K562 (cell line): ENCODE measurements at regions not wholly inside any gene's neighbourhood (a gene's known extent, or its start where the extent isn't known, plus 50 kb on each side); places are given as distances from the start of the nearest gene placed in this dataset.

Experiments
- ATAC-seq: fragments of 200-7000 bp; cut with Tn5 transposase; 3 replicates; pipeline ENCODE4 v1.9.1; 2020; ENCODE audit warnings: moderate library complexity
- BruUV-seq: library from RNA; stranded (reverse); fragments of 400-500 nt; replicated peaks from 2 replicates; lab custom pipeline; 2021; lab: Mats Ljungman, UMichigan
- CTCF ChIA-PET: fragments of 300-600 bp; formaldehyde crosslinking; extraction: SDS; loops from one replicate; lab custom pipeline; 2021; ENCODE audit warnings: low intra/inter-chr PET ratio; lab: Yijun Ruan, JAX
- POLR2A ChIA-PET: fragments of 300-600, 350-650 bp; sonication (Branson Sonifier 250); formaldehyde crosslinking; extraction: SDS; loops from one replicate; lab custom pipeline; 2021; ENCODE audit warnings: antibody characterized with exemption, inconsistent platforms; lab: Yijun Ruan, JAX
- DNase-seq, 4 experiments: peaks; one replicate each; pipeline versions ENCODE4 v3.0.0 to v3.0.0-alpha.2; 2011 to 2018; ENCODE audit warnings: low spot score in 3 of 4, mixed read lengths in 3 of 4; ENCODE audit errors: extremely low read depth in 1 of 4
- FAIRE-seq: peaks from 2 replicates; lab custom pipeline; 2011; peaks lifted over from hg19 to GRCh38; lab: Jason Lieb, UNC
- H2AFZ ChIP-seq: 2 replicates; pipeline ENCODE4 v1.6.0; 2011; ENCODE audit warnings: low read depth, low read length, control low read depth, inconsistent platforms
- H3K27ac ChIP-seq: fragments of 200-600 bp; 3 replicates; pipeline ENCODE4 v1.8.0; 2011; ENCODE audit warnings: low read depth, mild to moderate bottlenecking, control low read depth, inconsistent platforms, low read length, moderate library complexity, mixed read lengths; ENCODE audit errors: extremely low read depth
- H3K27me3 ChIP-seq, 2 experiments: fragments of 300-600 bp in 1 of 2; 2 replicates in 1 of 2; 3 replicates in 1 of 2; pipeline versions ENCODE4 v1.6.0 to v1.8.0; 2011; ENCODE audit warnings: inconsistent platforms in 2 of 2, low read length in 2 of 2, mild to moderate bottlenecking in 1 of 2, mixed read lengths in 1 of 2, moderate library complexity in 1 of 2; ENCODE audit not compliant: control insufficient read depth in 2 of 2, insufficient read depth in 2 of 2
- H3K36me3 ChIP-seq: fragments of 300-600 bp; 3 replicates; pipeline ENCODE4 v1.8.0; 2011; ENCODE audit warnings: mild to moderate bottlenecking, low read length, inconsistent platforms; ENCODE audit not compliant: control insufficient read depth, insufficient read depth
- H3K4me1 ChIP-seq, 2 experiments: fragments of 200-600 bp in 1 of 2; replicated peaks in 1 of 2; 2 replicates in 1 of 2; 3 replicates in 1 of 2; pipeline versions ENCODE4 v1.5.1 to v1.8.0; 2011; ENCODE audit warnings: inconsistent platforms in 2 of 2, low read length in 2 of 2, mild to moderate bottlenecking in 1 of 2, mixed read lengths in 1 of 2, moderate library complexity in 1 of 2; ENCODE audit not compliant: control insufficient read depth in 2 of 2, insufficient read depth in 2 of 2
- H3K4me2 ChIP-seq: 2 replicates; pipeline ENCODE4 v1.6.1; 2011; ENCODE audit warnings: low read length, control low read depth, inconsistent platforms, mixed read lengths; ENCODE audit not compliant: insufficient read depth
- H3K4me3 ChIP-seq: fragments of 200-600 bp; sonication (generic), shearing (Covaris generic); 2 replicates; pipeline ENCODE4 v1.5.1; 2016; ENCODE audit warnings: control low read depth, inconsistent platforms
- H3K79me2 ChIP-seq: fragments of 200-600 bp; 3 replicates; pipeline ENCODE4 v1.8.0; 2011; ENCODE audit warnings: low read length, inconsistent platforms; ENCODE audit not compliant: control insufficient read depth, insufficient read depth
- H3K9ac ChIP-seq, 2 experiments: 2 replicates each; pipeline versions ENCODE4 v1.6.0 to v1.6.1; 2011; ENCODE audit warnings: low read depth in 2 of 2, low read length in 2 of 2, control low read depth in 1 of 2, inconsistent platforms in 1 of 2, mild to moderate bottlenecking in 1 of 2, mixed read lengths in 1 of 2; ENCODE audit not compliant: insufficient read depth in 1 of 2
- H3K9me1 ChIP-seq: one replicate; pipeline ENCODE4 v1.6.0; 2011; ENCODE audit warnings: inconsistent platforms, mild to moderate bottlenecking, low read length, moderate library complexity; ENCODE audit not compliant: control insufficient read depth, insufficient read depth
- H3K9me3 ChIP-seq: replicated peaks from 2 replicates; pipeline ENCODE4 v1.5.1; 2011; ENCODE audit warnings: low read depth, low read length, inconsistent platforms; ENCODE audit not compliant: control insufficient read depth, insufficient read depth
- H4K20me1 ChIP-seq: replicated peaks from 2 replicates; pipeline ENCODE4 v1.6.1; 2011; ENCODE audit warnings: low read length, inconsistent platforms, mixed read lengths; ENCODE audit not compliant: control insufficient read depth, insufficient read depth
- BRD9 ChIP-seq: fragments of 450-650 bp; IDR thresholded peaks from 2 replicates; pipeline ENCODE4 v1.6.1; 2018; ENCODE audit warnings: low read depth; ENCODE audit not compliant: partially characterized antibody
- CBFB ChIP-seq: sonication (generic); formaldehyde crosslinking; IDR thresholded peaks from 2 replicates; pipeline ENCODE4 v1.4.0; 2020; ENCODE audit warnings: mild to moderate bottlenecking, missing genetic modification reagents
- CREB3 ChIP-seq: fragments of 450-650 bp; conservative IDR thresholded peaks from 2 replicates; pipeline ENCODE4 v1.6.1; 2016; ENCODE audit warnings: missing genetic modification characterization, low read depth, mild to moderate bottlenecking, missing compliant biosample characterization, moderate library complexity
- JUND ChIP-seq, 2 experiments: IDR thresholded peaks; 2 replicates in 1 of 2; 3 replicates in 1 of 2; pipeline ENCODE4 v1.6.1; 2011; ENCODE audit warnings: borderline replicate concordance in 2 of 2, low read depth in 2 of 2, low read length in 2 of 2, improper control_type of control experiment in 1 of 2, missing biosample characterization in 1 of 2, missing genetic modification characterization in 1 of 2, missing genetic modification reagents in 1 of 2
- MED1 ChIP-seq: sonication (generic); formaldehyde crosslinking; IDR thresholded peaks from 2 replicates; pipeline ENCODE4 v1.8.1; 2023; ENCODE audit warnings: missing genetic modification reagents, borderline replicate concordance
- NCOA1 ChIP-seq: fragments of 450-650 bp; IDR thresholded peaks from 2 replicates; pipeline ENCODE4 v1.6.1; 2016; ENCODE audit warnings: low read depth
- RBM15 ChIP-seq: fragments of 200-400 bp; formaldehyde crosslinking; IDR thresholded peaks from 2 replicates; pipeline ENCODE4 v1.6.1; 2018; ENCODE audit warnings: mild to moderate bottlenecking, low read length, moderate library complexity; ENCODE audit not compliant: insufficient read depth
- THAP7 ChIP-seq: fragments of 250-450 bp; sonication (Bioruptor Pico); IDR thresholded peaks from 2 replicates; pipeline ENCODE4 v1.5.0; 2021
- XRCC3 ChIP-seq: fragments of 450-650 bp; IDR thresholded peaks from 2 replicates; pipeline ENCODE4 v1.6.1; 2017; ENCODE audit warnings: mild to moderate bottlenecking, moderate library complexity
- ZNF165 ChIP-seq: fragments of 250-450 bp; sonication (Bioruptor Pico); IDR thresholded peaks from 2 replicates; pipeline ENCODE4 v1.4.0; 2020; ENCODE audit warnings: borderline replicate concordance
- ZNF175 ChIP-seq: fragments of 200-800 bp; sonication (Bioruptor generic); IDR thresholded peaks from 2 replicates; pipeline ENCODE4 v1.6.1; 2016; ENCODE audit warnings: low read depth, mild to moderate bottlenecking, missing genetic modification characterization, missing compliant biosample characterization
- ZNF717 ChIP-seq: fragments of 250-450 bp; sonication (Bioruptor Pico); IDR thresholded peaks from 2 replicates; pipeline ENCODE4 v1.5.0; 2021
- WGBS: fragments of 100-300 bp; shearing (Covaris generic); methylation state at CpG from one replicate; pipeline ENCODE4 v1.1.6; 2016; ENCODE audit warnings: low coverage, mixed read lengths; ENCODE audit not compliant: insufficient coverage; ENCODE audit errors: missing lambda C conversion rate; 5-methylcytosine and 5-hydroxymethylcytosine counted together
- in situ Hi-C: fragments of 300-500 bp; cut with MboI; formaldehyde crosslinking; loops from 4 replicates; pipeline ENCODE4 v1.15.0; 2018; ENCODE audit warnings: inconsistent platforms, mixed read lengths
- intact Hi-C: fragments of 100-400 bp; cut with micrococcal nuclease; formaldehyde crosslinking; loops from 2 replicates; pipeline ENCODE4 v1.14.2; 2022
- TF ChIP-seq, protein P1 (sequence below): fragments of 450-650 bp; IDR thresholded peaks from 2 replicates; pipeline ENCODE4 v1.6.1; 2016; ENCODE audit warnings: antibody characterized with exemption

- Histone ChIP-seq H3K9ac (no peak overlapping the region), H3K4me2 (no peak overlapping the region), H3K9me1 (no peaks in the 10 kb centered on the region), H3K36me3 (no peaks in the 10 kb centered on the region), H3K27me3 (no peaks in the 10 kb centered on the region), H3K4me1 (no peaks in the 10 kb centered on the region), H3K9me3 (0 out of 2 replicates have a peak, but pooled peaks cover 3% of the 10 kb centered on the region), H3K4me3 (no peak overlapping the region), H2AFZ (no peak overlapping the region), H3K27ac (no peak overlapping the region), H4K20me1 (no peaks in the 10 kb centered on the region), H3K79me2 (no peaks in the 10 kb centered on the region)
- WGBS: 0% methylated on average over 2 of the region's 2 CpGs
- ATAC-seq (no peak), FAIRE-seq (no peak), DNase-seq (no peak)
- no peak for TF ChIP-seq ZNF175
- no peak for TF ChIP-seq BRD9
- TF ChIP-seq ZNF165 (CRISPR knock-in tag): no peak
- TF ChIP-seq NCOA1: no peak
- no peak for TF ChIP-seq CBFB
- in situ Hi-C loops: no loop called here
- ChIA-PET POLR2A (no interaction called here), CTCF (no interaction called here)
- intact Hi-C loops: no loop called here
- no TSS peak for BruUV-seq
Measured at GRCh38 chr10:53135897-53136253, 363.3 kb upstream of the MBL2 start.

- Histone ChIP-seq H3K9me1 (no peaks in the 10 kb centered on the region), H3K9me3 (0 out of 2 replicates have a peak, but pooled peaks cover 3% of the 10 kb centered on the region), H3K9ac (no peak overlapping the region), H3K79me2 (no peaks in the 10 kb centered on the region), H3K27me3 (no peaks in the 10 kb centered on the region), H3K4me2 (no peak overlapping the region), H2AFZ (no peak overlapping the region), H3K27ac (no peak overlapping the region), H4K20me1 (no peaks in the 10 kb centered on the region), H3K4me1 (no peaks in the 10 kb centered on the region), H3K36me3 (no peaks in the 10 kb centered on the region), H3K4me3 (no peak overlapping the region)
- ATAC-seq (no peak), FAIRE-seq (no peak), DNase-seq (no peak)
- ChIA-PET CTCF (no interaction called here), POLR2A (interaction anchor here (0.6 kb wide), 1 partner anchor 27 kb away, joined by 3 read pairs; no protein-coding TSS in a partner anchor)
- in situ Hi-C loops (no loop called here), intact Hi-C loops (no loop called here)
- TF ChIP-seq XRCC3 (no peak), ZNF717 (CRISPR knock-in tag) (no peak), THAP7 (CRISPR knock-in tag) (no peak), JUND (IDR thresholded peaks at IDR 0.05; ENCODE audit: borderline replicate concordance, low read depth, low read length) (no peak), JUND (tag; IDR thresholded peaks at IDR 0.05; ENCODE audit: borderline replicate concordance, low read depth, low read length) (no peak), MED1 (CRISPR knock-in tag) (no peak), CREB3 (no peak), RBM15 (no peak)
- TF ChIP-seq, protein P1, sequence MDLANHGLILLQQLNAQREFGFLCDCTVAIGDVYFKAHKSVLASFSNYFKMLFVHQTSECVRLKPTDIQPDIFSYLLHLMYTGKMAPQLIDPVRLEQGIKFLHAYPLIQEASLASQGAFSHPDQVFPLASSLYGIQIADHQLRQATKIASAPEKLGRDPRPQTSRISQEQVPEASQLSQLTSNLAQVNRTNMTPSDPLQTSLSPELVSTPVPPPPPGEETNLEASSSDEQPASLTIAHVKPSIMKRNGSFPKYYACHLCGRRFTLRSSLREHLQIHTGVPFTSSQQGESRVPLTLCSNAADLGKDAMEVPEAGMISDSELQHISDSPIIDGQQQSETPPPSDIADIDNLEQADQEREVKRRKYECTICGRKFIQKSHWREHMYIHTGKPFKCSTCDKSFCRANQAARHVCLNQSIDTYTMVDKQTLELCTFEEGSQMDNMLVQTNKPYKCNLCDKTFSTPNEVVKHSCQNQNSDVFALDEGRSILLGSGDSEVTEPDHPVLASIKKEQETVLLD: no peak
- 3% methylated on average over 2 of the region's 2 CpGs for WGBS
- BruUV-seq: no TSS peak
Measured at GRCh38 chr10:53135213-53135896, 362.8 kb upstream of the MBL2 start.
